Stomach (tissue), 4 donors: ENCODE measurements at regions not wholly inside any gene's neighbourhood (a gene's known extent, or its start where the extent isn't known, plus 50 kb on each side); places are given as distances from the start of the nearest gene placed in this dataset.

Experiments
- CTCF ChIP-seq, 7 experiments: fragments of 450-650 bp in 4 of 7; fragments of 200-600 bp in 3 of 7; sonication (generic) in 3 of 7; IDR thresholded peaks; one replicate each; pipeline ENCODE4 v1.5.1; 2016 to 2019; ENCODE audit warnings: antibody characterized with exemption in 7 of 7, control low read depth in 2 of 7, mild to moderate bottlenecking in 1 of 7
- EP300 ChIP-seq: sonication (generic); formaldehyde crosslinking; IDR thresholded peaks from one replicate; pipeline ENCODE4 v1.6.1; 2017; ENCODE audit warnings: antibody characterized with exemption
- POLR2A ChIP-seq, 4 donors: fragments of 450-650 bp; IDR thresholded peaks; one replicate each; pipeline ENCODE4 v1.6.1; 2016; ENCODE audit warnings: antibody characterized with exemption in 4 of 4, control low read depth in 2 of 4, mild to moderate bottlenecking in 1 of 4, moderate library complexity in 1 of 4
- POLR2AphosphoS5 ChIP-seq, 3 donors: sonication (generic); formaldehyde crosslinking; IDR thresholded peaks; one replicate each; pipeline ENCODE4 v1.6.1; 2016; ENCODE audit warnings: antibody characterized with exemption in 3 of 3

- TF ChIP-seq POLR2A (IDR thresholded peaks at IDR 0.05) (no peak), CTCF (IDR thresholded peaks at IDR 0.05) (no peak), POLR2AphosphoS5 (IDR thresholded peaks at IDR 0.05) (no peak), EP300 (no peak)
Measured at GRCh38 chr6:115203381-115203780, 857.3 kb downstream of the FRK start.
